ENCODE measurements at regions not wholly inside any gene's neighbourhood (a gene's known extent, or its start where the extent isn't known, plus 50 kb on each side); places are given as distances from the start of the nearest gene placed in this dataset.

DNA sequence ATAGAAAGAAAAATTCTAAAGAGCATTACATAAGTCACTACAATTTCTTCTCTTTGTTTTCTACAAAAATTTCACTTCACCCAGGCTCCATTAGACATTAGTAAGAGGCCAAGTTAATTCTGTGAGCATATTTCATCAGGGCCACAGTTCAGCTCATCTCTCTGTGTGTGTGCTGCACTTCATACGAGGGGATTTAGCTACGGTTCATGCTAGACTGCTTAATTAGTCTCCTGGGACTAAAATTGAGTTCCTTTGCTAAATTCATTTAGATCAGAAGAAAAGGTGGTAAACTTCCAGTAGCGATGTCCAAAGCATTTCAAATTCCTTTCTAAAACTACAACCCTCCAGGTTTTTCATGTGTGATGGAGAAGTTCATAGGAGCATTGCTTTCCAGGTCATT, 83.1 kb upstream of the SETMAR start:
- H3K27ac ChIP-seq = no peak overlapping the region
- 14% methylated on average over 3 of the region's 3 CpGs for WGBS (ENCODE audit: missing lambda C conversion rate)
- POLR2A ChIA-PET = no interaction called here
- no peak overlapping the region for H3K4me3 ChIP-seq
- TF ChIP-seq, protein P1, sequence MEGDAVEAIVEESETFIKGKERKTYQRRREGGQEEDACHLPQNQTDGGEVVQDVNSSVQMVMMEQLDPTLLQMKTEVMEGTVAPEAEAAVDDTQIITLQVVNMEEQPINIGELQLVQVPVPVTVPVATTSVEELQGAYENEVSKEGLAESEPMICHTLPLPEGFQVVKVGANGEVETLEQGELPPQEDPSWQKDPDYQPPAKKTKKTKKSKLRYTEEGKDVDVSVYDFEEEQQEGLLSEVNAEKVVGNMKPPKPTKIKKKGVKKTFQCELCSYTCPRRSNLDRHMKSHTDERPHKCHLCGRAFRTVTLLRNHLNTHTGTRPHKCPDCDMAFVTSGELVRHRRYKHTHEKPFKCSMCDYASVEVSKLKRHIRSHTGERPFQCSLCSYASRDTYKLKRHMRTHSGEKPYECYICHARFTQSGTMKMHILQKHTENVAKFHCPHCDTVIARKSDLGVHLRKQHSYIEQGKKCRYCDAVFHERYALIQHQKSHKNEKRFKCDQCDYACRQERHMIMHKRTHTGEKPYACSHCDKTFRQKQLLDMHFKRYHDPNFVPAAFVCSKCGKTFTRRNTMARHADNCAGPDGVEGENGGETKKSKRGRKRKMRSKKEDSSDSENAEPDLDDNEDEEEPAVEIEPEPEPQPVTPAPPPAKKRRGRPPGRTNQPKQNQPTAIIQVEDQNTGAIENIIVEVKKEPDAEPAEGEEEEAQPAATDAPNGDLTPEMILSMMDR (IDR thresholded peaks at IDR 0.05) = no peak
- TF ChIP-seq CBX8 (IDR thresholded peaks at IDR 0.05) = no peak
- no peak for TF ChIP-seq EHF (CRISPR knock-in tag; IDR thresholded peaks at IDR 0.05)
- no peak for TF ChIP-seq RCOR1 (IDR thresholded peaks at IDR 0.05; ENCODE audit: low read depth, low read length)
- TF ChIP-seq JUNB (IDR thresholded peaks at IDR 0.05) = no peak
- no peak for TF ChIP-seq RARB (CRISPR knock-in tag; IDR thresholded peaks at IDR 0.05)
- no peak for TF ChIP-seq ZC3H11A (IDR thresholded peaks at IDR 0.05)
- no peak for ATAC-seq
- no peak for FAIRE-seq
- H3K4me2 ChIP-seq = no peak overlapping the region
- no peaks in the 10 kb centered on the region for H3K4me1 ChIP-seq
- no peaks in the 10 kb centered on the region for H3K9me3 ChIP-seq
- CTCF ChIA-PET = no interaction called here
- no peak for DNase-seq (ENCODE audit: low read depth in 1 of 2, low spot score in 1 of 2)

DNA sequence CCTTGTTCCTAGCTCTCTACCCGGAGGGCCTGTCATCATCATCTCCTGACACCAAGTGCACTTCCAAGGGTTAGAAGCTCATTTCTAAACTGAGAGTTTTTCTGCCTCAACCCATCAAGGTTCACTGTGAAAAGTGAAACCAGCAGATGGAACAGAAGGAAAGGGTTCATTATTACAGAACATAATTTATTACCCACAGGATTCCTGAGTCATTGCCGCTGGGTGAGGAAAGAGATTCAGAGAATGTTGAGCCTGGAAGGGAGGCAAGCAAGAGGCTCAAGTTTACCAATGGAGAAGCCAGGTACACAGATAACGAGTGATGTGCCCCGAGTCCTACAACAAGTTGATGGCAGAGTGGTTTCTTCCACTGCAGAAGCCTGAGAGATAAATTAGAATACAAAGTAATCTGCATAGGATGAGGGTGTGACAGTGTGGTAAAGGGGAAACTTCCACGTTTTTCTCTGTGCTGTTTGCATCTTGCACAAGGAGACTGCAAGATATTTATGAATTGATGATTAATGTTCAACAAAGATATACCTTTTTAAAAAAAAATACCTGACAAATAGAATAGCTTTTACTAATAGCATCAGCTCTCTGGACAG, 80.5 kb upstream of the SETMAR start:
- TF ChIP-seq HEYL (CRISPR knock-in tag; IDR thresholded peaks at IDR 0.05) = no peak
- TF ChIP-seq POLR2AphosphoS2 (conservative IDR thresholded peaks at IDR 0.05; ENCODE audit: low read length) = no peak
- TF ChIP-seq RFX5 (IDR thresholded peaks at IDR 0.05) = no peak
- TF ChIP-seq, protein P2, sequence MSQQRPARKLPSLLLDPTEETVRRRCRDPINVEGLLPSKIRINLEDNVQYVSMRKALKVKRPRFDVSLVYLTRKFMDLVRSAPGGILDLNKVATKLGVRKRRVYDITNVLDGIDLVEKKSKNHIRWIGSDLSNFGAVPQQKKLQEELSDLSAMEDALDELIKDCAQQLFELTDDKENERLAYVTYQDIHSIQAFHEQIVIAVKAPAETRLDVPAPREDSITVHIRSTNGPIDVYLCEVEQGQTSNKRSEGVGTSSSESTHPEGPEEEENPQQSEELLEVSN (IDR thresholded peaks at IDR 0.05; ENCODE audit: borderline replicate concordance, low read depth) = no peak
- TF ChIP-seq CBX8 (IDR thresholded peaks at IDR 0.05) = no peak
- TF ChIP-seq KDM1A (IDR thresholded peaks at IDR 0.05; ENCODE audit: low read depth) = no peak
- TF ChIP-seq RCOR1 (IDR thresholded peaks at IDR 0.05; ENCODE audit: low read depth, low read length) = no peak
- TF ChIP-seq, protein P3, sequence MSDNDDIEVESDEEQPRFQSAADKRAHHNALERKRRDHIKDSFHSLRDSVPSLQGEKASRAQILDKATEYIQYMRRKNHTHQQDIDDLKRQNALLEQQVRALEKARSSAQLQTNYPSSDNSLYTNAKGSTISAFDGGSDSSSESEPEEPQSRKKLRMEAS (IDR thresholded peaks at IDR 0.05) = no peak
- TF ChIP-seq, protein P4, sequence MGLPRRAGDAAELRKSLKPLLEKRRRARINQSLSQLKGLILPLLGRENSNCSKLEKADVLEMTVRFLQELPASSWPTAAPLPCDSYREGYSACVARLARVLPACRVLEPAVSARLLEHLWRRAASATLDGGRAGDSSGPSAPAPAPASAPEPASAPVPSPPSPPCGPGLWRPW (IDR thresholded peaks at IDR 0.05) = no peak
- no peak for TF ChIP-seq CHD4 (IDR thresholded peaks at IDR 0.05; ENCODE audit: borderline replicate concordance)
- TF ChIP-seq NFE2L2 (conservative IDR thresholded peaks at IDR 0.05; ENCODE audit: low read length) = no peak
- no peak for TF ChIP-seq JUN (IDR thresholded peaks at IDR 0.05)
- TF ChIP-seq HOXB5 (CRISPR knock-in tag; IDR thresholded peaks at IDR 0.05) = no peak
- no peak for TF ChIP-seq MAFK (IDR thresholded peaks at IDR 0.05; ENCODE audit: partially characterized antibody)
- no peak for TF ChIP-seq EHMT2 (IDR thresholded peaks at IDR 0.05; ENCODE audit: low read depth)
- no peak for TF ChIP-seq BHLHE40 (IDR thresholded peaks at IDR 0.05; ENCODE audit: low read depth, low read length)
- TF ChIP-seq, protein P5, sequence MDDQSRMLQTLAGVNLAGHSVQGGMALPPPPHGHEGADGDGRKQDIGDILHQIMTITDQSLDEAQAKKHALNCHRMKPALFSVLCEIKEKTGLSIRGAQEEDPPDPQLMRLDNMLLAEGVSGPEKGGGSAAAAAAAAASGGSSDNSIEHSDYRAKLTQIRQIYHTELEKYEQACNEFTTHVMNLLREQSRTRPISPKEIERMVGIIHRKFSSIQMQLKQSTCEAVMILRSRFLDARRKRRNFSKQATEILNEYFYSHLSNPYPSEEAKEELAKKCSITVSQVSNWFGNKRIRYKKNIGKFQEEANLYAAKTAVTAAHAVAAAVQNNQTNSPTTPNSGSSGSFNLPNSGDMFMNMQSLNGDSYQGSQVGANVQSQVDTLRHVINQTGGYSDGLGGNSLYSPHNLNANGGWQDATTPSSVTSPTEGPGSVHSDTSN (IDR thresholded peaks at IDR 0.05) = no peak
- TF ChIP-seq RARB (CRISPR knock-in tag; IDR thresholded peaks at IDR 0.05) = no peak
- CTCF ChIA-PET = interaction anchor here (0.8 kb wide), 1 partner anchor 1246 kb away, joined by 3 read pairs; no protein-coding TSS in a partner anchor
- DNase-seq (ENCODE audit: low read depth in 1 of 2, low spot score in 1 of 2) (no peak), FAIRE-seq (no peak), ATAC-seq (no peak)
- H3K9me3 ChIP-seq = no peaks in the 10 kb centered on the region
- H3K4me3 ChIP-seq = no peak overlapping the region
- no peak overlapping the region for H3K4me2 ChIP-seq
- POLR2A ChIA-PET = no interaction called here
- no peaks in the 10 kb centered on the region for H3K4me1 ChIP-seq
- H3K27ac ChIP-seq = no peak overlapping the region
- 8% methylated on average over 5 of the region's 5 CpGs for WGBS (ENCODE audit: missing lambda C conversion rate)

DNA sequence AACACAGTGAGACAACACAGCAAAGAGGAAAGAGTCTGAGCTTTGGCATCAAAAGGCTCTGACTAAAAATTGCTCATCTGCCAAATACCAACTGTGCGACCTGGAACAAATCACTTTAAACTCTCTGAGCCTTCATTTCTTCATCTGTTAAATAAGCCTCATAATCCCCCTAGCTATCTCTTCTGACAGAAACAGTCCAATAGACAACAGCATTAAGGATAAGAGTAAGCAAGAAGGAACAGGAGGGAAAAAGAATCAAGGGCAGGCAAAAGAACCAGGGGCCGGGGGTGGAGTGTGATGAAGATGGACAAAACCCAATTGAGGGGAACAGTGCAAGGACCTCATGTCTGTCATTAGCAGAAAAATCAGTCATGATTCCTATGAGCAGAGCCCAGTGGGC, 79.4 kb upstream of the SETMAR start:
- WGBS (ENCODE audit: missing lambda C conversion rate) = 2% methylated on average over 2 of the region's 2 CpGs
- no peak overlapping the region for H3K4me3 ChIP-seq
- H3K27ac ChIP-seq = no peak overlapping the region
- FAIRE-seq = no peak
- no peak overlapping the region for H3K4me2 ChIP-seq
- H3K4me1 ChIP-seq = no peaks in the 10 kb centered on the region
- no peak for DNase-seq (ENCODE audit: low read depth in 1 of 2, low spot score in 1 of 2)
- ChIA-PET CTCF (interaction anchor here (0.9 kb wide), 1 partner anchor 22 kb away, joined by 4 read pairs; no protein-coding TSS in a partner anchor), POLR2A (no interaction called here)
- no peak for ATAC-seq
- no peaks in the 10 kb centered on the region for H3K9me3 ChIP-seq
- TF ChIP-seq, protein P6, sequence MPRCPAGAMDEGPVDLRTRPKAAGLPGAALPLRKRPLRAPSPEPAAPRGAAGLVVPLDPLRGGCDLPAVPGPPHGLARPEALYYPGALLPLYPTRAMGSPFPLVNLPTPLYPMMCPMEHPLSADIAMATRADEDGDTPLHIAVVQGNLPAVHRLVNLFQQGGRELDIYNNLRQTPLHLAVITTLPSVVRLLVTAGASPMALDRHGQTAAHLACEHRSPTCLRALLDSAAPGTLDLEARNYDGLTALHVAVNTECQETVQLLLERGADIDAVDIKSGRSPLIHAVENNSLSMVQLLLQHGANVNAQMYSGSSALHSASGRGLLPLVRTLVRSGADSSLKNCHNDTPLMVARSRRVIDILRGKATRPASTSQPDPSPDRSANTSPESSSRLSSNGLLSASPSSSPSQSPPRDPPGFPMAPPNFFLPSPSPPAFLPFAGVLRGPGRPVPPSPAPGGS (IDR thresholded peaks at IDR 0.05) = no peak
- TF ChIP-seq, protein P4 (IDR thresholded peaks at IDR 0.05) = no peak
- no peak for TF ChIP-seq TP53 (CRISPR knock-in tag; IDR thresholded peaks at IDR 0.05)
- no peak for TF ChIP-seq SREBF2 (IDR thresholded peaks at IDR 0.05)
- TF ChIP-seq, protein P3 (IDR thresholded peaks at IDR 0.05) = no peak
- TF ChIP-seq EP300 (IDR thresholded peaks at IDR 0.05) = no peak
- no peak for TF ChIP-seq HOXB13 (CRISPR knock-in tag; IDR thresholded peaks at IDR 0.05; ENCODE audit: low read depth)
- no peak for TF ChIP-seq ZFP36 (IDR thresholded peaks at IDR 0.05; ENCODE audit: borderline replicate concordance, partially characterized antibody)
- TF ChIP-seq, protein P1 (IDR thresholded peaks at IDR 0.05) = no peak

Measured in A549 (cell line).